Ishikawa (cell line): ENCODE measurements at regions not wholly inside any gene's neighbourhood (a gene's known extent, or its start where the extent isn't known, plus 50 kb on each side); places are given as distances from the start of the nearest gene placed in this dataset.

Experiments used
- CEBPB ChIP-seq: IDR thresholded peaks from 2 replicates; pipeline ENCODE4 v1.6.1; 2012
- CREB1 ChIP-seq: IDR thresholded peaks from 2 replicates; pipeline ENCODE4 v1.6.1; 2012; ENCODE audit warnings: low read depth
- EGR1 ChIP-seq: IDR thresholded peaks from 2 replicates; pipeline ENCODE4 v1.6.1; 2012
- EP300 ChIP-seq: IDR thresholded peaks from 2 replicates; pipeline ENCODE4 v1.6.1; 2012; ENCODE audit warnings: borderline replicate concordance
- FOXM1 ChIP-seq: IDR thresholded peaks from 2 replicates; pipeline ENCODE4 v1.6.1; 2012; ENCODE audit warnings: low read depth, borderline replicate concordance
- MAX ChIP-seq: IDR thresholded peaks from 2 replicates; pipeline ENCODE4 v1.6.1; 2012
- NFIC ChIP-seq: IDR thresholded peaks from 2 replicates; pipeline ENCODE4 v1.6.1; 2012
- RAD21 ChIP-seq: IDR thresholded peaks from 2 replicates; pipeline ENCODE4 v1.6.1; 2012; ENCODE audit warnings: low read depth
- REST ChIP-seq: IDR thresholded peaks from 2 replicates; pipeline ENCODE4 v1.6.1; 2012; ENCODE audit warnings: low read depth, mild to moderate bottlenecking
- TAF1 ChIP-seq: IDR thresholded peaks from 2 replicates; pipeline ENCODE4 v1.6.1; 2012; ENCODE audit warnings: low read depth, mild to moderate bottlenecking
- TCF12 ChIP-seq: IDR thresholded peaks from 2 replicates; pipeline ENCODE4 v1.6.1; 2012; ENCODE audit warnings: low read depth
- TEAD4 ChIP-seq: IDR thresholded peaks from 2 replicates; pipeline ENCODE4 v1.6.1; 2012
- USF1 ChIP-seq: IDR thresholded peaks from 2 replicates; pipeline ENCODE4 v1.6.1; 2012
- YY1 ChIP-seq: IDR thresholded peaks from 2 replicates; pipeline ENCODE4 v1.6.1; 2012; ENCODE audit warnings: low read depth
- ZBTB7A ChIP-seq: IDR thresholded peaks from 2 replicates; pipeline ENCODE4 v1.6.1; 2012; ENCODE audit warnings: low read depth

GRCh38 chr2:35063836-35064235 lies 1291.7 kb upstream of the CRIM1 start:
- no peak for TF ChIP-seq USF1
- TF ChIP-seq FOXM1, result no peak
- TF ChIP-seq NFIC, result no peak
- no peak for TF ChIP-seq EP300
- no peak for TF ChIP-seq REST
- no peak for TF ChIP-seq MAX
- no peak for TF ChIP-seq EGR1
- no peak for TF ChIP-seq RAD21
- no peak for TF ChIP-seq CREB1
- TF ChIP-seq TCF12, result no peak
- no peak for TF ChIP-seq TEAD4
- no peak for TF ChIP-seq YY1
- no peak for TF ChIP-seq ZBTB7A
- TF ChIP-seq TAF1, result no peak
- TF ChIP-seq CEBPB, result no peak

GRCh38 chr2:35035883-35036282 lies 1319.7 kb upstream of the CRIM1 start:
- TF ChIP-seq USF1, result no peak
- TF ChIP-seq RAD21, result peak; percentile 35; the same call in 1 of the 2 replicates

GRCh38 chr2:35033748-35034147 lies 1321.8 kb upstream of the CRIM1 start:
- TF ChIP-seq EP300, result no peak
- no peak for TF ChIP-seq CEBPB
- no peak for TF ChIP-seq CREB1
- TF ChIP-seq REST, result no peak
- no peak for TF ChIP-seq USF1
- no peak for TF ChIP-seq MAX
- no peak for TF ChIP-seq YY1
- TF ChIP-seq ZBTB7A, result no peak
- TF ChIP-seq TAF1, result no peak
- no peak for TF ChIP-seq EGR1
- no peak for TF ChIP-seq NFIC
- TF ChIP-seq RAD21, result no peak
- no peak for TF ChIP-seq TEAD4
- TF ChIP-seq TCF12, result no peak

GRCh38 chr2:35023545-35023944 lies 1332.0 kb upstream of the CRIM1 start:
- no peak for TF ChIP-seq ZBTB7A
- no peak for TF ChIP-seq EP300
- no peak for TF ChIP-seq FOXM1
- no peak for TF ChIP-seq CREB1
- TF ChIP-seq REST, result no peak
- no peak for TF ChIP-seq YY1
- no peak for TF ChIP-seq TCF12

GRCh38 chr2:35000453-35000852 lies 1355.1 kb upstream of the CRIM1 start:
- TF ChIP-seq RAD21, result no peak
- TF ChIP-seq TAF1, result no peak
- no peak for TF ChIP-seq FOXM1
- TF ChIP-seq ZBTB7A, result no peak
- no peak for TF ChIP-seq TCF12
- no peak for TF ChIP-seq EP300
- no peak for TF ChIP-seq TEAD4
- no peak for TF ChIP-seq CREB1
- TF ChIP-seq USF1, result no peak
- TF ChIP-seq NFIC, result no peak
- TF ChIP-seq MAX, result no peak
- no peak for TF ChIP-seq REST
